Activated CD4-positive, alpha-beta T cell treated with anti-CD3 and anti-CD28 coated beads, Interleukin-10, Interleukin-2, amounts not matched to agents 100 ng/mL and 50 ng/mL, durations not matched to agents 16 hours and 8 hours (primary cell): ENCODE measurements at regions not wholly inside any gene's neighbourhood (a gene's known extent, or its start where the extent isn't known, plus 50 kb on each side); places are given as distances from the start of the nearest gene placed in this dataset.

Experiments used
- DNase-seq: peaks from one replicate; pipeline ENCODE4 v3.0.0-alpha.2; 2020

- peak; percentile 21 for DNase-seq
These were observed 171.2 kb upstream of the EGLN3 start for GRCh38 chr14:34122081-34122480.

- no peak for DNase-seq
These were observed 169.5 kb upstream of the EGLN3 start for GRCh38 chr14:34120185-34120977.

GRCh38 chr14:34119107-34119858 lies 168.4 kb upstream of the EGLN3 start:
- DNase-seq = peak; percentile 30

- no peak for DNase-seq
These were observed 163.1 kb upstream of the EGLN3 start for GRCh38 chr14:34113991-34114390.

GRCh38 chr14:34113005-34113511 lies 162.2 kb upstream of the EGLN3 start:
- no peak for DNase-seq

- DNase-seq = no peak
These were observed 161.1 kb upstream of the EGLN3 start for GRCh38 chr14:34111953-34112352.

- no peak for DNase-seq
These were observed 160.6 kb upstream of the EGLN3 start for GRCh38 chr14:34111505-34111904.

- no peak for DNase-seq
These were observed 159.7 kb upstream of the EGLN3 start for GRCh38 chr14:34110531-34110930.

- DNase-seq = no peak
These were observed 156.6 kb upstream of the EGLN3 start for GRCh38 chr14:34107441-34107840.

GRCh38 chr14:34106310-34106709 lies 155.4 kb upstream of the EGLN3 start:
- no peak for DNase-seq

- DNase-seq = no peak
These were observed 153.9 kb upstream of the EGLN3 start for GRCh38 chr14:34104489-34105397.

GRCh38 chr14:34103176-34103575 lies 152.3 kb upstream of the EGLN3 start:
- no peak for DNase-seq

- DNase-seq = no peak
These were observed 148.8 kb upstream of the EGLN3 start for GRCh38 chr14:34099635-34100034.

GRCh38 chr14:34098985-34099349 lies 148.1 kb upstream of the EGLN3 start:
- no peak for DNase-seq

GRCh38 chr14:34098045-34098984 lies 147.4 kb upstream of the EGLN3 start:
- DNase-seq = peak; percentile 32

- DNase-seq = no peak
These were observed 146.8 kb upstream of the EGLN3 start for GRCh38 chr14:34097644-34098043.

GRCh38 chr14:34094384-34094783 lies 143.5 kb upstream of the EGLN3 start:
- DNase-seq = no peak

- peak; percentile 27 for DNase-seq
These were observed 143.0 kb upstream of the EGLN3 start for GRCh38 chr14:34093883-34094282.

- DNase-seq = no peak
These were observed 139.6 kb upstream of the EGLN3 start for GRCh38 chr14:34090451-34090850.

- no peak for DNase-seq
These were observed 138.0 kb upstream of the EGLN3 start for GRCh38 chr14:34088914-34089313.

- DNase-seq = no peak
These were observed 136.7 kb upstream of the EGLN3 start for GRCh38 chr14:34087571-34087970.

GRCh38 chr14:34086223-34086757 lies 135.4 kb upstream of the EGLN3 start:
- DNase-seq = no peak
